GOT3 (cell line): ENCODE measurements at regions not wholly inside any gene's neighbourhood (a gene's known extent, or its start where the extent isn't known, plus 50 kb on each side); places are given as distances from the start of the nearest gene placed in this dataset.
"Not testable (repeated sequence)": the region's sequence is repeated elsewhere in the genome, so short reads cannot be mapped to it uniquely, and the experiment has no call there.

Experiments
- DNase-seq: peaks from one replicate; lab custom pipeline; 2025; ENCODE audit warnings: mixed read lengths; lab: John Stamatoyannopoulos, UW

- no peak for DNase-seq
These were observed 151.9 kb upstream of the ATF7IP start for GRCh38 chr12:14213542-14213941.

- DNase-seq = no peak
These were observed 151.0 kb upstream of the ATF7IP start for GRCh38 chr12:14214495-14214894.

- DNase-seq = not testable (repeated sequence)
These were observed 149.5 kb upstream of the ATF7IP start for GRCh38 chr12:14215949-14216348.

DNA sequence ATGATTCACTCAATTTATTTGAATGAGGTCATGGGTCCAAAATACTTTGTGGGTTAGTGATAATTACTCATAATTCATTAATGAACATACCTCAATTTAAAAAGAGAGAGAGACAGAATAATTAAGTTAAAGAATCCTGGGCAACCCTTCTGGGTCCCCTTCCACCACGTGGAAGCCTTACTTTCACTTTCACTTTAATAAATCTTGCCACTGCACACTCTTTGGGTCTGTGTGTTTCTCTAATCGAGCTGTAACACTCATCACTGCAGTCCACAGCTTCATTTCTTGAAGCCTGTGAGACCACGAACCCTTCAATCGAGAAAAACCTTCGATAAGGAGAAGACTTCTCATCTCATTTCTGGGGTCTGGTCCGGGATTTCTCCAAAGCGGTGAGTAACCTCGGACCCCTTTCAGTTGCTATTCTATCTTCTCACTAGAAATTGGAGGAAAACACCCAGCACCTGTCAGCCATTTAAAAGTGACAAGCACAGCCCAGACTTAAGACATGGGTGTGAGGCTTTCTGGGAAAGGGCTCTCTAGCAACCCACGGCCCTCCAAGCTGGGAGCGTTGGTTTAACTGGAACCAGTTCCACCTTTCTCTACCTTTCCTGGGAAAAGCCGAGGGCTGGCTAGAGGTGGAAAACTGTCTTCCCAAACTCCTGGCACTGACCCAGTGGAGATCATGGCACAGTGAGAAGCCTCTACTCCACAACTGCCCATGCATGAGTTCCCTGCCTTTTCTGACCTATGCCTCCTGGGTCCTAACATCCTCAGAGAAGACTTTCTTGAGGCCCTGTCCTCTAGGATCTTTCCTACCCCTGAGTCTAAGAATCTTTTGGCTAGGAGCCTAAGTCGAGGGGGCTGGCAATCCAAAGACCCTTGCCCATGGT lies 148.8 kb upstream of the ATF7IP start:
- no peak for DNase-seq

- DNase-seq = no peak
These were observed 146.3 kb upstream of the ATF7IP start for GRCh38 chr12:14219156-14219555.

DNA sequence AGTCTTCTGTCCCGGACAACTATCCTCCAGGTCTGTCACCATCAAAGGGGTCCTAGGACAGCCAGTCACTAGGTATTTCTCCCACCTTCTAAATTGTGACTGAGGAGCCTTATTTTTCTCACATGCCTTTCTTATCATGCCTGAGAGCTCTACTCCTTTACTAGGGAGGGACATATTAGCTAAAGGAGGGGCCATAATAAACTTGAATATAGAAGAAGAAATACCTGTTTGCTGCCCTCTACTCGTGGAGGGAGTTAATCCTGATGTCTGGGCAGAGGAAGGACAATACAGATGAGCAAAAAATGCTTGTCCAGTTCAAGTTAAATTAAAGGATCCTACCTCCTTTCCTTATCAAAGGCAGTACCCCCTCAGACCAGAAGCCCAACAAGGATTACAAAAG lies 145.8 kb upstream of the ATF7IP start:
- not testable (repeated sequence) for DNase-seq

GRCh38 chr12:14225064-14225463 lies 140.4 kb upstream of the ATF7IP start:
- no peak for DNase-seq

DNA sequence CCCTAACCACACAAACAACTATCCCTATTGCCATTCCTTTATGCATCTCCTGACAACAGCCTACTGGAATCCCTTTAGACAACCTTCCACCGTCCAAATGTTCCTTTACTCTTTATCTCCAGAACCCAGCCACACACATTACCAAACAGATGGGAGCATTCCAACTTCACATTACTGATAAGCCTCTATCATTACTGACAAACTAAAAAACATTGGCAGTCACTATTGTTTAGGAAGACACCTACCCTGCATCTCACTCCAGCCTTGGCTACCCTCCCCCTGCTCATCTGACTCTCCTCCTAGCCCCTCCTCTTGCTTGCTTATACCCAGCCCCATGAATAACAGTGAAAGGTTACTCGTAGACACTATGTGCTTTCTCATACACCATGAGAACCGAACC lies 130.3 kb upstream of the ATF7IP start:
- DNase-seq = not testable (repeated sequence)

- not testable (repeated sequence) for DNase-seq
These were observed 128.8 kb upstream of the ATF7IP start for GRCh38 chr12:14236641-14237040.

- DNase-seq = no peak
These were observed 127.2 kb upstream of the ATF7IP start for GRCh38 chr12:14238221-14238792.

- DNase-seq = no peak
These were observed 126.0 kb upstream of the ATF7IP start for GRCh38 chr12:14239350-14239934.

DNA sequence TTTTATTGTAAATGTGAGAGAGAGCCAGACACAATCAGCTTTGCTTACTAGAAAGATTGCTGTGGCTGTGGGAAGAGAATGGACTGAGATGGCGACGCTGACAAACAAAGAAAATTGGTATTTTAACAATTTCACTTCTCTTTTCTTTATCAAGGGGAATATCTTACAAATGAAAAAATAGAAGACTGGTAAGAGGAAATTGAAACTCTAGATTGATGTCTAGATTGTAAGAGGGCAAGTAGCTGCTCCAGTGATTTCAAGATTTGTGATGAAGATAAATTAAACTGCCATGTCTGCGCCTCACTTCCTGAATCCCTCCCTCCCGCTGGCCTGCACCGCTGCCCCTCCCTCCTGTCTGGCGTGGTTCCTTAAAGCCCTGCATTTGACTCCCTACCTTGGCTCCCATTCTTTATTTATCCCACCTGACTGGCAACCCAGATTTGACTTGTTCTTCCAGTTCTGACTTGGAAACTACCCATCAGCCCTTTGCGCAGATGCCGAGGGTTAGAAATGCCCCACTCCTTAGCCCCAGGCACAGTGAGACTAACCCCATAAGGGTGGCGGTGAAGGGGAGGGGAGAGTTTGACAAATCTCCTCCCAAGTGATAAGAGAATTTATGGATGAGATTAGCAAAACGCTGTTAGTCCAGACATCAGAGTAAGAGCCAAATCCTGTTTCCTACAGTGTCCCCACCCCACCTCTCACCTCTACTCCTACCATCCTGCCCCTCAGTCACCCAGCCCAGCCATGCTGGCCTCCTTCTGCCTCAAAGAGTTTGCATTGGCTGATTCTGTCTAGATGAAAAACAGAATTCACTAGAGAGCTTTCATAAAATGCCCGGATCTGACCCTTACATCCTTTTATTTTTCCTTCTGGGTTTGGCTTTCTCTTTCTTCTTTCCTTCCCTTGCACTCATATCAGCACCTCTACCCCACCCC lies 125.3 kb upstream of the ATF7IP start:
- DNase-seq = no peak

GRCh38 chr12:14240873-14241220 lies 124.6 kb upstream of the ATF7IP start:
- DNase-seq = no peak

GRCh38 chr12:14242825-14243224 lies 122.7 kb upstream of the ATF7IP start:
- DNase-seq = not testable (repeated sequence)

DNA sequence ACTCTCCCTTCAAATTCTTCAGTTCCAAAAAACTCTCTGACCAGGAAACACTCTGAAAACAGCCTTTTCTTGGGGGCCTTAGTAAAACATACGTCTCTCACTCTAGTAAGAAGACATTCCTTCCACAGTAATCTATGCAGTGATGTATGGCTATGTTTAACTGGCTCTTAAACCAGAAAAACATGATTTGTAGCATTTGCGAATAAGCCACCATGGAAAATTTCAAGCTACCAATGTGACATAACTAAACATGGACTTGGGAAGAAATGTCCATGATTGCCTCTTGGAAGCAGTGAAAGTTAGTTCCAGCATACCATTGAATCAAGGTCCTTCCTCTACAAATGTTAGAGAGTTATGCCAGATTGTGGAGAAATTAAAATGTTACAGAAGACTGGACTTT lies 121.5 kb upstream of the ATF7IP start:
- no peak for DNase-seq

DNA sequence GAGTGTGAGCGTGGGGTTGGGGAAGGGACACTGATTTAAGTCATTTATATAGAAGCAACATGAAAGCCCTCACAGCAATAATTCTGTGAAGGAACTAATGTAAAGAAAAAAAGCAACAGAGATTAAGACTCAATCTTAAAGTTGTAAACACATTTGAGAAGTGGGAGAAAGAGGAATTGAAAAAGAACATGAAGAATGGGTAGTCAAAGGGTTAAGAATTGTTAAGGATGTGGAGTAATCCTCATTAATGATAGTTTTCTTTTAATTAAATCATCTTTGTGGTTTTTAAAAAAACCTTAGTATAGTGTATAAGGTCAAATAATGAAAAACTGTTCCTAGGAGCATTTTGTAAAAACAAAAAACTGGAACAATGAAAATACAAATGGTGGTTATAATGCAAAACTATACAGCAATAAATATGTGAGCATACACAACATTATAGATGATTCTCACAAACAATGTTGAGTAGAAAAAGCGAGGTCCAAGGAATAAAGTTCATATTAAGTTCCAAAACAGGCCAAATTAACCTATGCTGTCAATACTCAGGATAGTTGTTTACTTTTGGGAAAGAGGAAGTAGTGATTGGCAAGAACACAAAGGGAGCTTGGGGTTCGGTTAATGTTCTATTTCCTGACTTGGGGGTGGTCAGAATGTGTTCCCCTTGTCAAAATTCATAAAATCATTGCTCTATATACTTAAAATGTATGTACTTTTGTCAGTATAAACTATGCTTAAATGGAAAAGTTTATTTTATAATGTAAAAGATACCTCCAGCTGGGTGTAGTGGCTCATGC lies 120.4 kb upstream of the ATF7IP start:
- no peak for DNase-seq

DNA sequence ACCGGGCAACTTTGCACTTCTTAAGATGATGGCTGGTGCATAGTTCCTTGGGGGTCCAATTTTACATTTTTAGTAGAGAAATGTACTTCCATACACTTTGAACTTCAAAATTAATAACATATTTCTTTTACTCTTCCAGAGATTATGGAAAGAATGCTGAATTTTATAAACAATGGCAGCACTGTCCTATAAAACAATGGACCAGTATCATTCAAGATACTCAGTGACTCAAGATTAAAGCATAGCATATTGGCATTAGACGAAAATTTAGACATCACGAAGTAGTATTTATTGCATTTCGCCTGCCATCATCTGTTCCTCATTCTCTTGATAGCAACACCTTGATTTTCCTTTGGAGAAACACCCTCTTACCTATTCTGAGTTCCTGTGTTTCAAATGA lies 118.3 kb upstream of the ATF7IP start:
- DNase-seq = no peak

DNA sequence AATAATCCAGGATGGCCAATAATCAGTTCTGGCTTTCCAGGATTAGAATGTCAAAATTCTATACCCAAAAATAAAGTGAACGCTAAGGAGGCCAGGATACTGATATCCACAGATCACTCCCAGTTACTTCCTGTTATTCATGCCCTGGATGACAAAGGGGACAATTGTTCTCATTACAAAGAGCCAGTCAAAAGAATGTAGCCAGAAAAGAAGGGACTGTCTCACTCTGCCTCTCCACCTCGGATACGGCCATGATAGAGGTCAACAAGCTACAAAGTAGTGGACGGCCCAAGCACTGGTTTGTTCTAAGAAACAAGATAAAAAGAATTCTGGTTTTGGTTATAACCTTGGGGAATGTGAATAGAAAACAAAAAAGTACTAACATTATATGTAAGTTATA lies 116.1 kb upstream of the ATF7IP start:
- DNase-seq = no peak

GRCh38 chr12:14252697-14253096 lies 112.8 kb upstream of the ATF7IP start:
- DNase-seq = no peak

GRCh38 chr12:14253496-14253895 lies 112.0 kb upstream of the ATF7IP start:
- DNase-seq = no peak

- DNase-seq = no peak
These were observed 110.7 kb upstream of the ATF7IP start for GRCh38 chr12:14254781-14255180.
